GM19397 (cell line): ENCODE measurements at regions not wholly inside any gene's neighbourhood (a gene's known extent, or its start where the extent isn't known, plus 50 kb on each side); places are given as distances from the start of the nearest gene placed in this dataset.

ENCODE experiments used
- ATAC-seq: cut with Tn5 transposase; IDR thresholded peaks from one replicate; pipeline ENCODE4 v1.9.1; 2021; ENCODE audit warnings: mild to moderate bottlenecking, moderate library complexity; ENCODE audit not compliant: unreplicated experiment

DNA sequence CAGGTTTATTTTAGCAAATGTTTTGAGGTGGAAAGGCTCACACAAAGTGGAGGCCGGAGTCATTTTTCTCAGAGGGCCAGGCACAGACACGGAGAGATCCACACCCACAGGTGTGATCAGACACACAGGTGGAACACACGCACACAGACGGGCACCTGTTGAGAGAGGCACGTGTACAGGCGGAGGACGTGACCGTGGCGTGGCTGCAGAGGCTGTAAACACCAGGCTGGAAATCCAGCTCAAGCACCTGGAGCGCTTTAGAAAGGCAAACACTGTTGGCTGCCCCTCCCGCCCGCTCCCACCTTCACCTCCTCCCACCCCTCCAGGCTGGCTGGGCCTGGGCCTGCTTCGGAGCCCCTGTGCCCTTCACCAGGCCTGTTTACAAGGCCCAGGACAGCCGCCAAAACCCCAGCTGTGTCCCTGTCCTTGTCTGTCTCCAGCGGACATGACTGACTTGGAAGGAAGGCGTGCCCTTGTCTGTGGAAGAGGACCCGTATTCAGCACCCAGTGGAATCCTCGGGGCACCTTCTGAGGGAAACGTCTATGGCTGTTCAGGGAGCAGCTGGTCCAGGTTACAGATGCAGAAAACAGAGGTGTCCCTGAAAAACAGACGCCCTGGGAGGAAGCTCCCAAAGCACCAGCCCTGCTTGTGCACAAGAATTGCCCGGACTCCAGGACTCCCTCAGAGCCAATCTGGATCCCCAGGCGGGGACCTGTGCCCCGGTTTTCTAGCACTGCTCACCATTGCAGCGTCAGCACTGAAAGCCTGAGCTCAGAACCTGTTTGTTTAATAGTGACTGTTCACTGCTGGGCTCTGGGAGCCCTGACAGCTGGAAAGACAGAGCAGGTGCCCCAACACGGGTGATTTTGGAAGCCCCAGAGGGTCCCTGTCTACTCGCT is 134.3 kb upstream of the HAAO start:
- ATAC-seq, result no peak

GRCh38 chr2:42925742-42926433 is 133.5 kb upstream of the HAAO start:
- no peak for ATAC-seq

DNA sequence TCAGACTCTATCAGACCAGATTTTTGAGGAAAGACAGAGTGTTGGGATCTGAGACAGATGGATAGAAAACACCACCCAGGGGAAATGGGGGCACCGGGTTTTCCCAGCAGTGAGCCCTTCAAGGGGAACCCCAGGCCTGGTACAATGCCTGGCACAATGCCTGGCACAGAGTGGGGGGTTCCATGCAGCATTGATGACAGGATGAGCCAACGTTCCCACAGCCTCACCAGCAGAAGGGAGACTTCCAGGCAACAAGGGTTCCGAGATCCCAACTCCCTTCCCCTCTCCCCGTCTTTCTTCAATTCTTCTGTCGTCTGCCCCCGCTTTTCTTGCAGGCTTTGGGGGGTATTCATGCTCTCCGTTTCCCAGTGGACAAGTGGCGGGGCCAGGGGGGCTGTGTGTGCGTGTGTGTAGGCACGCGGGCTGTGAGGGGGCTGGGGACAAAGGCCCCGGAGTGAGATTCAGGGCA is 132.1 kb upstream of the HAAO start:
- ATAC-seq, result no peak

DNA sequence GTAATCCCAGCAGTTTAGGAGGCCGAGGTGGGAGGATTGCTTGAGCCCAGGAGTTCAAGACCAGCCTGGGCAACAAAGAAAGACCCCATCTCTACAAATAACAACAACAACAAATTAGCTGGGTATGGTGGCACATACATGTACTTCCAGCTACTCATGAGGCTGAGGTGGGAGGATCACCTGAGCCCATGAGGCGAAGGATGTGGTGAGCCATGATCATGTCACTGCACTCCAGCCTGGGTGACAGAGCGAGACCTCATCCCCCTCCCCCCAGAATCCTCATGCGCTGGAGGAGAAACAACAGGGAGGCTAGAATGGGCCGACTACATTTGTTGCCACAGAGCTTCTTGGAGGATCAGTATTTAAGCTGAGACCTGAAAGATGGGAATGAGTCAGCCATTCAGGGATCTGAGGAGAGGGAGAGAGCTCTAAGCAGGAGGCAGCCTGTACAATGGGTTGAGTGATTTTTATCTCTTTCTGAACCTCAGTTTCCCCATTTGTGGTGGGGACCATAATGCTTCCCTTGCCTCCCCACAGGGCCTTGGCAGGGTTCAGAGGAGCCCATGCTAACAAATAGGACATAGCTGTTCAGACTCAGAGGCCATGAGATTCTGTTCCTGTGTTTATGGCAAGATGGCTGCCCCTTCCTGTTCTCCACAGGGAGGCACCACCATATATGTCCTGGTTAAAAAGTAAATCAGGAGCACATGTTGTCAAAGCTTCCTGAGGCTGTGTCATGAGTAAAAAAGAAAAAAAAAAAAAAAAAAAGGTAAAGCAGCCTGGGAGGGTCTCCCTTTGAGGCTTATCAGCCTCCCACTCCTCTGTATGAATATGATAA is 131.4 kb upstream of the HAAO start:
- ATAC-seq, result no peak

DNA sequence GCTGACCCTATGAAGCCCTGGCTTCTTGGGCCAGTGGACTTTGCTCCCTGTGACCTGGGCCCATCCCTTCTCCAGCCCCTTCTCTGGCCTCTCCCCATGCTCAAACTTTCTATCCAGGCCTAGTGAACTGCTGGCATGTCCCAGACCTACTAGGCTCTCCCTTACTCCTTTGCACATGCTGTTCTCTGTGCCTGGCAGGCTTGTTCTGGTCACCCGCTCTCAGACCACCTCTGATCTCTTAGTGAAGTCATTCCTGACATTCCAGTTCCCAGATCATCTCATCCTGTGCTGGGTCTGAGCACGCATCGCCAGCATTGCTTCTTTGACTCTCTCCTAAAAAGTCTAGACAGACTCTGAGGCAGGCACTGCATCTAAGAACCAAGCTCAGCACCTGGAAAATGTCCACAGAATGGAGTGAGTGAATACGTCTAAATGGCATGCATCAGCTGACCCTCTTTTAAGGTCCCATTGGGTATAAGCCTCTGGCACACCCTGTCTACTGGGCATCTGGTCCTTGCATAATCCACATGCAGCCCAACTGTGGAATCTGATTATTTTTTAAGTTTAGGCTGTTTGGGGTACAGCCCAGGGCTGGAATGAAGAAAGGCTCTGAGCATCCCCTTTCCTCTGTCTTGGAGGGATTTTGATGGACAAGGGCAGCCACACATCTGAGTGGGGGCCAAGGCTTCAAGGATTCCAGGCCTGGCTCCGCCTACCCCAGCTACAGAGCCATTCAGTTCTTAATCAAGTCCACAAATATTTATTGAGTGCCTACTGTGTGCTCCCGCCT is 130.6 kb upstream of the HAAO start:
- ATAC-seq, result no peak

DNA sequence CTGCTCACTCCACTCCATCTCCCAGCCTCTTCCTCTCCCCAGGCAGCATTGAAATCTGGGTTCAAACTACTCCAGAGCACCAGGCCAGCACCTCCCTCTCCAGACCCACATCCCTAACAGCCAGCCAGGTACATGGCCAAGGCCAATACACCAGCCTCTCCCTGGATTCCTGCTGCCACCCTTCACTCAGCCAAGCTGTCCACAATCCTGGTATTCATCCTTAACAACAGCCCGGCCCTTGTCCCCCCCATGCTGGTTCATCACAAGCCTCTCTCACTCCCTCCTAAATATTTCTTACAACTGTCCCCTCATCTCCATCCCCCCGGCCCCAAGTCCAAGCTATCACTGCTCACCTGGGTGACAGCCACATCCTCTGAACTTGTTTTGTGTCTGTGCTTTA is 129.9 kb upstream of the HAAO start:
- no peak for ATAC-seq

DNA sequence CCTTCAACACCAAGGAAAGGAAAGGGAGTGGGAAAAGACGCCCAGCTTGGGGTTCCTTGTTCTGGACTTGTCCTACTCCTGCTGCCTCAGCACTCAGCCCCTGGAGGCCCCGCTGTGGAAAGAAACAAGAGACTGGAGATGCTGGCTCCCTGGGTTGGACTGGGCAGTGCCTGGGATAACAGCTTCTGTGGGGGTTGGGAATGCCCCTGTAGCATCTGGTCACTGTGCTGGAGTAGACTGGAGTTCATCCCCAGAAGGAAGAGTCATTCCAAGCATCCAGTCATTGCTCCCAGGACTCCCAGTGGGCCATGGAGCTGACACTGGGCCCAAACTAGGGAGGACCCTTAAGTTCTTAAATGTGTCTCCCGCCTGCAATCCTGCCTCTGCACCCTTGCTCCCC is 129.3 kb upstream of the HAAO start:
- no peak for ATAC-seq

GRCh38 chr2:42921147-42921520 is 128.8 kb upstream of the HAAO start:
- ATAC-seq, result no peak

GRCh38 chr2:42920446-42921146 is 128.2 kb upstream of the HAAO start:
- no peak for ATAC-seq

DNA sequence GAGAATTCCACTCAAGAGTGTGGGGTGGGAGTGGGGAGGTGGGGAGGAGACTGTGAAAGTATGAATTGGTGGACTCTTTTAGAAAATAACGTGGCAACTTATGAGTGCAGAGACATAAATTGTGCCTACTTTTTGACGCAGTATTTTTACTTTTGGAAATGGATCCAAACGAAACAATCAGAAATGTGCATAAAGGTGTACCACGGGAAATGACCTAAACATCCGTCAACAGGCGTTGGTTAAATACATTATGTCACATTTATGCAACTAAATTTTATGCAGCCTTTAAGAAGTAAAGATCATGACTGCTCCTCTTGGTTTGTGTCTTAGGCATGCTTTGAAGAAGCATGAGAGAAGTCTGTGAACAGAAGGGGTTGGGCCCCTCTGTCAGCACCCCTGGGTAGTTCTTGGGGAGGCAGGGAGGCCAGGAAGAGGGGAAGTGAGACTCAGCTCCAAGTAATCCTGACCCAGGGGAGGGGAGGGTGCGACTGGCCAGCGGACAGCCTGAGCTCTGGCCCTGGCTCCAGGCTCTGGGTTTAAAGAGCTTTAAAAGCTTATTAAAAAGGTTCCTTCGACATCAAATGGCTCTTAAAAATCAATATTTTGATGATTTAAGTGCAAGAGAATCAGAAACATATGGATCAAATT is 126.4 kb upstream of the HAAO start:
- no peak for ATAC-seq

DNA sequence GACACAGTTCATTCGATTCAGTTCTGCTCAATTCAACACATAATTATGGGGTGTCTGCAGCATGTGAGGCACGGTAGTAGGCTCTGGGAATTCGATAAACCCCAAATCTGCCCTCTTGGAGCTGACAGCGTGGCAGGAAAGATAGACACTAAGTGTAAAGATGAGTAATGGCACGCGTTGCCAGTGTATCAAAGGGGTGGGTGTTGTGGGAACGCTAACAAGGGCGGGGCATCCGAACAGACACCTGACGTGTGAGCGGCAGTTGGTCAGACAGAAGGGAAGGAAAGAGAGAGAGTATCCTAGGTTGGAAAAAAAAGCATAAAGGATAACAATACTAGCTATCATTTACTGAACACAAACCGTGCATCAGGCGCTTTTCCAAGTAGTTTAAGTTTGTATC is 125.7 kb upstream of the HAAO start:
- ATAC-seq, result no peak

DNA sequence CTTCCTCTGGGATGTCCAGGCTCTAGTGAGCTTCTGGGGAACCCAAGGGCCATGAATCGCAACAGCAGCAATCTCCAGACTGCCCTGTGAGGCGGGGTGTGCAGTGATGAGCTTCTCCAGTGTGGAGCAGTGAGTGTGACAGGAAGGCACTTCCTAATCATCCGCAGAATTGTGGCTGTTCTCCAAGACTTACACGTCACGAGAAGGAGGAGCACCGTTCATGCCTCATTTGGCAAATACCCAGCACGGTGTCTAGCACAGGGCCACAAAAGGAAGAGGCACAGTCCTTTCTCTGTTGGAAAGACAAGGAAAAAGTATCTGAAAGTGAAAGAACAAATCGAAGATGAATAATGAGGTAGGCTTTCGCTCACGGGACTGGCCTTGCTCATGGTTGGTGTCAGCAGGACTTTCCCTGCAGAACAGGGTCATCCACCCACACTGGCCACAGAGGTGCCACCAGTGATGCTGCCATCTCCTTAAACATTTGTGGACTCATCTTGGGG is 125.1 kb upstream of the HAAO start:
- no peak for ATAC-seq

DNA sequence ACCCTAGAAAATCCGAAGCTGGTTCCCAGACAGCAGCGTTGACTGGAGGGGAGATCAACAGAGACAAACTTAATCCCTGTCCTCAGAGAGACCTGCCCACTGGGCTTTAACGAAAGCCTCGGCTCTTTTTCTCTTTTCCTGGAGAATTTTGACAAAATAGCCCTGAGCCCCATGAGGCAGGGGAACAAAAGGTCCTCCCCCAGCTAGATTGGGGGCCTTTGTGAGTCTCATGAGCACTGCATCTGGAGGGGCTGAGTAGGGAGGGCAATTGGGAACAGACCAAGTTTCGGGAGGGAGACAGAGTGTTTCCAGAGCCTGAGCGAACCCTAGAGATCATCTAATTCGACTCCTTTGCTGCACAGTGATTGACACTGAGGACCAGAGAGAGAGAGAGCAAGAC is 123.9 kb upstream of the HAAO start:
- ATAC-seq, result no peak

- ATAC-seq, result no peak
Observed at GRCh38 chr2:42914860-42915259, 122.5 kb upstream of the HAAO start.

DNA sequence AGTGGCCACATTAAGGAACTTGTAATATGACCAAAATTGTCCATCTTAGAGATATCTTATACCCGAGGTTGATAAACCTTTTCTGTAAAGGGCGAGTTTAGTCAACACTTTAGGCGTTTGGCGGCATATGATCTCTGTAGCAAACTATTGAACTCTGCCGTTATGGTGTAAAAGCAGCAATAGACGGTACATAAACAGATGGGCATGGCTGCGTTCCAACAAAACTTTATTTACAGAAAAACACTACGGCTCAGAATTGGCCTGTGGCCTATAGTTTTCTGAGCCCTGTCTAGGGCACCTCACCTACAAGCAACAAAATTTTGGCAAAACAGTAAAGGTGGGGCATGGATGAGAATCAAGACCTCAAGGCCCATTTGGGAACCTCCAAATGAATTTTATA is 121.9 kb upstream of the HAAO start:
- ATAC-seq, result no peak

DNA sequence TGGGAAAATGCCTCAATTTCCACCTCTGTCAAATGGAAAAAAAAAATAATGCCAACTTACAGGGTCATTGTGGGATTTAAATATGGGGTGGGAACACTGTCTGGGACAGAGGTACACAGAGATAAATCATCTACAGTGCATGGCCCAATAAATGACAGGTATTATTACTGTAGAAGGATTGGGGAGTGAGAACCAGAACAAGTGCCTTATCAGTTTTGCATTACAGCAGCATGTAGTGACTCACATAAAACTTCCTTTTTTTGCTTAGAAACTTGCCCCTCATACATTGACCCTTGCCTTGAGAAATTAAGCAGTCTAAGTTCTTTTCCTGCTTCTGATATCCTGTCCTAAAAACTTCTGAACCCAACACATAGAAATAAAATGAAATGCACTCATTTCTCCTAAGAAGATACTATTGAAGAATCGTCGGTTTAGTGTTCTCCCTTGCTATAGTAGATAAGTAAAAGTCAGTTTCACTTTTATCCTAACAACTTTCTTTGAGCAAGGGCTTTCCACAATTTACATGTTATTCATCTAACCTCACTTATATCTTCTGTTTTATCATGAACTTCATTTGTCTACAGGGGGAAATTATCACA is 121.0 kb upstream of the HAAO start:
- no peak for ATAC-seq

DNA sequence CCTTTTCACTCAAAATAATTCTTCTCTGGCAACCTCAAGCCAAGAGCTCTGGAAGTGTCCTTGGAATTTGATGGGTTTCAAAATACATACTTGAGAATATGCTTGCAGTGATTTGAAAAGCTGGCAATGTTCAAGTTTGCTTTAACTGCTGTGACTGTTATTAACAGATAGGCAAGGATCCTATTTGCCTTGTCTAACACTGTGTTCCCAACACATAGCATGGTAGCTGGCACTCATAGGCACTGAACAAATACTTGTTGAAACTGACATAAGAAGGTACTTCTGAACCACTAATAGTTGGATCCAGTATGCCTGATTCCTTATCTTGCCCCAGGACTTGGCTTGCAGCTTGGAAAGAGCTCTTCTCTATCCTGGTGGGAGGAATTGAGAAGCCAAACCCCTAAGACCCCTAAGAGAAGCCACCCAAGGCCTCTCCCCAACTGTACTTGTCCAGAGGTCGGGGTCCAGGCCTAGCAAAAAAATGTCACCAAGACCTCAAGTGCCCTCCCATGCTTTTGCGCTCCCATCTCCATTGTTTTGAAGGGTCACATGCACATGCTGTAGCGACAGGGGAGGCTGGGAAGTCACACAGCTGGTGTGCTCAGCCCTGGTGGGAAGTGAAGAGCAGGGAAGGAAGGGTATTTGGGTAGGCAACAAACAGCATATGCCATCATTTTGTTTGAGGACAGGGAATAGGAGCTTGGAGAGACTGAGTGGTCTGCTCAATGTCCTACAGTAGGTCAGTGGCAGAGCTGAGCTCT is 118.4 kb upstream of the HAAO start:
- no peak for ATAC-seq

- no peak for ATAC-seq
Observed at GRCh38 chr2:42909966-42910365, 117.6 kb upstream of the HAAO start.
